HCT116 (cell line): ENCODE measurements at regions not wholly inside any gene's neighbourhood (a gene's known extent, or its start where the extent isn't known, plus 50 kb on each side); places are given as distances from the start of the nearest gene placed in this dataset.

Experiments
- ATAC-seq: fragments of 200-7000 bp; cut with Tn5 transposase; 2 replicates; pipeline ENCODE4 v1.9.1; 2020; ENCODE audit warnings: mild to moderate bottlenecking, moderate library complexity
- BruUV-seq: library from RNA; stranded (reverse); fragments of 400-500 nt; replicated peaks from 2 replicates; lab custom pipeline; 2021; lab: Mats Ljungman, UMichigan
- CTCF ChIA-PET: fragments of 300-600 bp; sonication (Branson Sonifier 250); formaldehyde crosslinking; loops from one replicate; lab custom pipeline; 2021; ENCODE audit warnings: antibody characterized with exemption; lab: Charles Lee
- POLR2A ChIA-PET: fragments of 300-600, 350-600 bp; sonication (Branson Sonifier 250); formaldehyde crosslinking; loops from one replicate; lab custom pipeline; 2021; ENCODE audit warnings: antibody characterized with exemption; lab: Charles Lee
- RAD21 ChIA-PET, 2 experiments: fragments of 300-600 bp; sonication (Branson Sonifier 250); formaldehyde crosslinking; loops; one replicate each; lab custom pipeline; 2023; ENCODE audit warnings: low total read pairs in 2 of 2; ENCODE audit not compliant: uncharacterized antibody in 2 of 2, unreplicated experiment in 2 of 2, low non-redundant PET in 1 of 2; lab: Charles Lee
- DNase-seq: peaks from one replicate; pipeline ENCODE4 v3.0.0-alpha.2; 2010; ENCODE audit warnings: low read depth, low spot score
- H2AFZ ChIP-seq: fragments of 200-600 bp; shearing (Covaris generic), sonication (generic); 2 replicates; pipeline ENCODE4 v1.6.1; 2017; ENCODE audit warnings: low read depth, mixed run types, mixed read lengths, antibody characterized with exemption, low read length; ENCODE audit not compliant: poor library complexity, severe bottlenecking
- H3K27ac ChIP-seq: 2 replicates; pipeline ENCODE4 v1.5.1; 2012; ENCODE audit warnings: low read depth, low read length
- H3K27me3 ChIP-seq: fragments of 200-600 bp; sonication (generic); 2 replicates; pipeline ENCODE4 v1.6.1; 2016; ENCODE audit warnings: mixed run types, low read length, mixed read lengths; ENCODE audit not compliant: insufficient read depth
- H3K36me3 ChIP-seq, 2 experiments: fragments of 200-500 bp in 1 of 2; fragments of 200-600 bp in 1 of 2; sonication (Bioruptor generic) in 1 of 2; sonication (generic) in 1 of 2; 2 replicates each; pipeline versions ENCODE4 v1.5.1 to v1.6.1; 2014 to 2016; ENCODE audit warnings: low read length in 2 of 2, inconsistent platforms in 1 of 2, mixed read lengths in 1 of 2, mixed run types in 1 of 2; ENCODE audit not compliant: insufficient read depth in 2 of 2, control insufficient read depth in 1 of 2
- H3K4me1 ChIP-seq, 2 experiments: fragments of 200-600 bp in 1 of 2; sonication (generic) in 1 of 2; 2 replicates each; pipeline versions ENCODE4 v1.5.1 to v1.6.1; 2012 to 2017; ENCODE audit warnings: low read length in 2 of 2, inconsistent platforms in 1 of 2, mild to moderate bottlenecking in 1 of 2, mixed read lengths in 1 of 2, mixed run types in 1 of 2, moderate library complexity in 1 of 2; ENCODE audit not compliant: insufficient read depth in 2 of 2, control insufficient read depth in 1 of 2
- H3K4me2 ChIP-seq: fragments of 200-600 bp; sonication (generic); 2 replicates; pipeline ENCODE4 v1.6.1; 2017; ENCODE audit warnings: mixed run types, low read length, mixed read lengths
- H3K4me3 ChIP-seq, 2 experiments: fragments of 200-600 bp in 1 of 2; sonication (generic) in 1 of 2; replicated peaks in 1 of 2; 2 replicates each; pipeline ENCODE4 v1.5.1; 2011 to 2016; ENCODE audit warnings: low read length in 2 of 2, control low read depth in 1 of 2, low read depth in 1 of 2, mild to moderate bottlenecking in 1 of 2, mixed read lengths in 1 of 2, mixed run types in 1 of 2
- H3K79me2 ChIP-seq: fragments of 200-600 bp; sonication (generic); 2 replicates; pipeline ENCODE4 v1.6.1; 2017; ENCODE audit warnings: mild to moderate bottlenecking, mixed run types, low read length, moderate library complexity, mixed read lengths; ENCODE audit not compliant: insufficient read depth
- H3K9ac ChIP-seq: fragments of 200-600 bp; sonication (generic); 2 replicates; pipeline ENCODE4 v1.6.1; 2016; ENCODE audit warnings: low read length, mixed read lengths
- H3K9me2 ChIP-seq: fragments of 200-600 bp; sonication (generic), shearing (Covaris generic); 2 replicates; pipeline ENCODE4 v1.6.1; 2017; ENCODE audit warnings: mixed run types, mild to moderate bottlenecking, moderate library complexity; ENCODE audit not compliant: insufficient read depth
- H3K9me3 ChIP-seq, 2 experiments: fragments of 200-500 bp in 1 of 2; fragments of 200-600 bp in 1 of 2; sonication (Bioruptor generic) in 1 of 2; sonication (generic) in 1 of 2; 2 replicates each; pipeline ENCODE4 v1.6.1; 2014 to 2017; ENCODE audit warnings: low read length in 2 of 2, mixed read lengths in 2 of 2, inconsistent platforms in 1 of 2, low read depth in 1 of 2, mild to moderate bottlenecking in 1 of 2, mixed run types in 1 of 2, moderate library complexity in 1 of 2; ENCODE audit not compliant: control insufficient read depth in 1 of 2, insufficient read depth in 1 of 2
- H4K20me1 ChIP-seq: fragments of 200-600 bp; sonication (generic), shearing (Covaris generic); 2 replicates; pipeline ENCODE4 v1.6.1; 2017; ENCODE audit warnings: mixed run types, mild to moderate bottlenecking, moderate library complexity; ENCODE audit not compliant: insufficient read depth
- ATF3 ChIP-seq: IDR thresholded peaks from 2 replicates; pipeline ENCODE4 v1.6.1; 2012
- CBX3 ChIP-seq: IDR thresholded peaks from 2 replicates; pipeline ENCODE4 v1.6.1; 2012; ENCODE audit warnings: low read depth
- CEBPB ChIP-seq: IDR thresholded peaks from 2 replicates; pipeline ENCODE4 v1.6.1; 2012; ENCODE audit warnings: low read depth
- EGR1 ChIP-seq: IDR thresholded peaks from 2 replicates; pipeline ENCODE4 v1.6.1; 2012; ENCODE audit warnings: low read depth
- ELF1 ChIP-seq: IDR thresholded peaks from 2 replicates; pipeline ENCODE4 v1.6.1; 2012; ENCODE audit warnings: low read depth, borderline replicate concordance
- EZH2 ChIP-seq: fragments of 200-600 bp; sonication (generic); IDR thresholded peaks from 2 replicates; pipeline ENCODE4 v1.6.1; 2017; ENCODE audit warnings: antibody characterized with exemption, mixed run types
- EZH2phosphoT487 ChIP-seq: fragments of 200-600 bp; IDR thresholded peaks from 2 replicates; pipeline ENCODE4 v1.6.1; 2018; ENCODE audit warnings: antibody characterized with exemption, borderline replicate concordance
- FOSL1 ChIP-seq: IDR thresholded peaks from 2 replicates; pipeline ENCODE4 v1.6.1; 2012; ENCODE audit warnings: low read depth
- JUND ChIP-seq: IDR thresholded peaks from 2 replicates; pipeline ENCODE4 v1.6.1; 2012
- POLR2A ChIP-seq: IDR thresholded peaks from 2 replicates; pipeline ENCODE4 v1.7.0; 2011; ENCODE audit warnings: borderline replicate concordance; ENCODE audit not compliant: insufficient read depth, insufficient read length; ENCODE audit errors: extremely low read depth
- POLR2AphosphoS5 ChIP-seq: IDR thresholded peaks from 2 replicates; pipeline ENCODE4 v1.6.1; 2011; ENCODE audit warnings: mild to moderate bottlenecking, low read depth, low read length, moderate library complexity
- RAD21 ChIP-seq: IDR thresholded peaks from 2 replicates; pipeline ENCODE4 v1.6.1; 2012; ENCODE audit warnings: low read depth, mild to moderate bottlenecking
- REST ChIP-seq: IDR thresholded peaks from 2 replicates; pipeline ENCODE4 v1.6.1; 2012; ENCODE audit warnings: low read depth
- SIN3A ChIP-seq: IDR thresholded peaks from 2 replicates; pipeline ENCODE4 v1.6.1; 2012; ENCODE audit warnings: low read depth
- SP1 ChIP-seq: IDR thresholded peaks from 2 replicates; pipeline ENCODE4 v1.6.1; 2012; ENCODE audit warnings: low read depth
- TCF7L2 ChIP-seq: IDR thresholded peaks from 2 replicates; pipeline ENCODE4 v1.7.0; 2011; ENCODE audit warnings: borderline replicate concordance, inconsistent platforms; ENCODE audit not compliant: insufficient read depth, insufficient read length; ENCODE audit errors: extremely low read depth
- YY1 ChIP-seq: IDR thresholded peaks from 2 replicates; pipeline ENCODE4 v1.6.1; 2011; ENCODE audit warnings: low read length, low read depth, moderate library complexity, mild to moderate bottlenecking; ENCODE audit not compliant: insufficient replicate concordance; ENCODE audit errors: extremely low read depth
- ZFX ChIP-seq: fragments of 450-650 bp; IDR thresholded peaks from 2 replicates; pipeline ENCODE4 v1.6.1; 2017
- intact Hi-C: fragments of 100-400 bp; cut with micrococcal nuclease; formaldehyde crosslinking; loops from 2 replicates; pipeline ENCODE4 v1.10.0; 2022

- TF ChIP-seq REST (no peak), SP1 (no peak), ELF1 (no peak)
- TF ChIP-seq, all 23 proteins: peak for 0
These were observed 93.5 kb upstream of the FZD10 start (continued) for GRCh38 chr12:130068741-130069140.

GRCh38 chr12:130070126-130070611, 92.1 kb upstream of the FZD10 start:
- Histone ChIP-seq H3K36me3 (no peaks in the 10 kb centered on the region), H3K79me2 (no peaks in the 10 kb centered on the region), H3K9me3 (peaks cover 0 to 10% of the 10 kb centered on the region in 2 experiments; a peak in 2 of 4 replicates), H3K9me2 (no peaks in the 10 kb centered on the region), H3K9ac (no peak overlapping the region), H3K27ac (no peak overlapping the region), H2AFZ (no peak overlapping the region), H3K27me3 (no peaks in the 10 kb centered on the region), H3K4me2 (no peak overlapping the region), H4K20me1 (no peaks in the 10 kb centered on the region), H3K4me3 (no peak overlapping the region), H3K4me1 (no peaks in the 10 kb centered on the region)
- ChIA-PET CTCF (no interaction called here), POLR2A (no interaction called here), RAD21 (no interaction called here)
- intact Hi-C loops: no loop called here
- ATAC-seq (no peak), DNase-seq (no peak)
- TF ChIP-seq ATF3 (no peak), EZH2phosphoT487 (no peak), EZH2 (no peak), JUND (no peak), SP1 (no peak), SIN3A (no peak), REST (no peak), ZFX (no peak), YY1 (no peak), RAD21 (no peak), FOSL1 (no peak), CEBPB (no peak), TCF7L2 (no peak), POLR2A (no peak), POLR2AphosphoS5 (no peak), EGR1 (no peak), CBX3 (no peak), ELF1 (no peak)
- no TSS peak for BruUV-seq
